Stimulated activated CD4-positive, alpha-beta T cell treated with anti-CD3 and anti-CD28 coated beads, Interleukin-1b, Interleukin-23, amount 100 ng/mL, for 24 hours (primary cell): ENCODE measurements at regions not wholly inside any gene's neighbourhood (a gene's known extent, or its start where the extent isn't known, plus 50 kb on each side); places are given as distances from the start of the nearest gene placed in this dataset.
"Not testable (repeated sequence)": the region's sequence is repeated elsewhere in the genome, so short reads cannot be mapped to it uniquely, and the experiment has no call there.

ENCODE experiments used
- DNase-seq, 4 experiments: peaks; one replicate each; pipeline ENCODE4 v3.0.0-alpha.2; 2020; ENCODE audit warnings: low read depth in 4 of 4, low spot score in 1 of 4

GRCh38 chr4:146124023-146124680, 51.4 kb upstream of the LSM6 start:
- DNase-seq = no peak

- DNase-seq = no peak
Observed at GRCh38 chr4:146123231-146123630, 52.3 kb upstream of the LSM6 start.

- DNase-seq = no peak
Observed at GRCh38 chr4:146122398-146122797, 53.1 kb upstream of the LSM6 start.

- no peak for DNase-seq
Observed at GRCh38 chr4:146121757-146122156, 53.8 kb upstream of the LSM6 start.

GRCh38 chr4:146119845-146120404, 55.6 kb upstream of the LSM6 start:
- DNase-seq = no peak

GRCh38 chr4:146114066-146114465, 61.5 kb upstream of the LSM6 start:
- no peak for DNase-seq

- no peak for DNase-seq
Observed at GRCh38 chr4:146113171-146113570, 62.3 kb upstream of the LSM6 start.

GRCh38 chr4:146112389-146112788, 63.1 kb upstream of the LSM6 start:
- no peak for DNase-seq

GRCh38 chr4:146110871-146111485, 64.5 kb upstream of the LSM6 start:
- no peak for DNase-seq

GRCh38 chr4:146108756-146109155, 66.8 kb upstream of the LSM6 start:
- DNase-seq = no peak

- no peak for DNase-seq
Observed at GRCh38 chr4:146107587-146108240, 67.8 kb upstream of the LSM6 start.

- no peak for DNase-seq
Observed at GRCh38 chr4:146105464-146105863, 70.1 kb upstream of the LSM6 start.

- DNase-seq = no peak
Observed at GRCh38 chr4:146104541-146104940, 71.0 kb upstream of the LSM6 start.

- not testable (repeated sequence) for DNase-seq
Observed at GRCh38 chr4:146104052-146104451, 71.5 kb upstream of the LSM6 start.

GRCh38 chr4:146099585-146099984, 75.9 kb upstream of the LSM6 start:
- no peak for DNase-seq

- DNase-seq = no peak
Observed at GRCh38 chr4:146098978-146099377, 76.5 kb upstream of the LSM6 start.

GRCh38 chr4:146098397-146098796, 77.1 kb upstream of the LSM6 start:
- no peak for DNase-seq

GRCh38 chr4:146096371-146096770, 79.1 kb upstream of the LSM6 start:
- no peak for DNase-seq

GRCh38 chr4:146095860-146096259, 79.7 kb upstream of the LSM6 start:
- no peak for DNase-seq

GRCh38 chr4:146095091-146095690, 80.3 kb upstream of the LSM6 start:
- DNase-seq = no peak

- no peak for DNase-seq
Observed at GRCh38 chr4:146088690-146089089, 86.8 kb upstream of the LSM6 start.

- DNase-seq = no peak
Observed at GRCh38 chr4:146087856-146088255, 87.7 kb upstream of the LSM6 start.
